ENCODE measurements at regions not wholly inside any gene's neighbourhood (a gene's known extent, or its start where the extent isn't known, plus 50 kb on each side); places are given as distances from the start of the nearest gene placed in this dataset.

GRCh38 chr3:69566275-69566674 is 173.0 kb upstream of the MITF start:
- CTCF ChIA-PET = no interaction called here
- POLR2A ChIA-PET = no interaction called here
- TF ChIP-seq CTCF (IDR thresholded peaks at IDR 0.05; ENCODE audit: low read depth, low read length) = no peak
- no peak overlapping the region for H3K4me3 ChIP-seq (ENCODE audit: low read depth, low read length)
- DNase-seq (ENCODE audit: low read depth, low spot score) = no peak
- no peaks in the 10 kb centered on the region for H3K27me3 ChIP-seq (ENCODE audit: control insufficient read depth, insufficient read depth, low read length)
- H3K9me3 ChIP-seq (ENCODE audit: control insufficient read depth, insufficient read depth, low read length) = no peaks in the 10 kb centered on the region
- no peak overlapping the region for H3K27ac ChIP-seq (ENCODE audit: low read depth, low read length)

GRCh38 chr3:69565316-69565715 is 173.9 kb upstream of the MITF start:
- no peaks in the 10 kb centered on the region for H3K27me3 ChIP-seq (ENCODE audit: control insufficient read depth, insufficient read depth, low read length)
- no peak overlapping the region for H3K27ac ChIP-seq (ENCODE audit: low read depth, low read length)
- DNase-seq (ENCODE audit: low read depth, low spot score) = no peak
- no peaks in the 10 kb centered on the region for H3K9me3 ChIP-seq (ENCODE audit: control insufficient read depth, insufficient read depth, low read length)
- ChIA-PET POLR2A (no interaction called here), CTCF (no interaction called here)
- H3K4me3 ChIP-seq (ENCODE audit: low read depth, low read length) = no peak overlapping the region
- no peak for TF ChIP-seq CTCF (IDR thresholded peaks at IDR 0.05; ENCODE audit: low read depth, low read length)

GRCh38 chr3:69563981-69564380 is 175.3 kb upstream of the MITF start:
- Histone ChIP-seq H3K27ac (ENCODE audit: low read depth, low read length) (no peak overlapping the region), H3K9me3 (ENCODE audit: control insufficient read depth, insufficient read depth, low read length) (no peaks in the 10 kb centered on the region), H3K27me3 (ENCODE audit: control insufficient read depth, insufficient read depth, low read length) (no peaks in the 10 kb centered on the region), H3K4me3 (ENCODE audit: low read depth, low read length) (no peak overlapping the region)
- POLR2A ChIA-PET = no interaction called here
- TF ChIP-seq CTCF (IDR thresholded peaks at IDR 0.05; ENCODE audit: low read depth, low read length) = no peak
- no peak for DNase-seq (ENCODE audit: low read depth, low spot score)
- CTCF ChIA-PET = no interaction called here

- no peak for DNase-seq (ENCODE audit: low read depth, low spot score)
- CTCF ChIA-PET = no interaction called here
- no peaks in the 10 kb centered on the region for H3K27me3 ChIP-seq (ENCODE audit: control insufficient read depth, insufficient read depth, low read length)
- POLR2A ChIA-PET = no interaction called here
- TF ChIP-seq CTCF (IDR thresholded peaks at IDR 0.05; ENCODE audit: low read depth, low read length) = no peak
- H3K27ac ChIP-seq (ENCODE audit: low read depth, low read length) = no peak overlapping the region
- no peaks in the 10 kb centered on the region for H3K9me3 ChIP-seq (ENCODE audit: control insufficient read depth, insufficient read depth, low read length)
- H3K4me3 ChIP-seq (ENCODE audit: low read depth, low read length) = no peak overlapping the region
Observed at GRCh38 chr3:69563151-69563550, 176.1 kb upstream of the MITF start.

GRCh38 chr3:69562020-69562419 is 176.1 kb upstream of the FRMD4B start:
- POLR2A ChIA-PET = no interaction called here

More at GRCh38 chr3:69562020-69562419, 176.1 kb upstream of the FRMD4B start:
- CTCF ChIA-PET = interaction anchor here (1.4 kb wide), 1 partner anchor 256 kb away, joined by 3 read pairs; no protein-coding TSS in a partner anchor
- H3K4me3 ChIP-seq (ENCODE audit: low read depth, low read length) = no peak overlapping the region
- no peak overlapping the region for H3K27ac ChIP-seq (ENCODE audit: low read depth, low read length)
- no peaks in the 10 kb centered on the region for H3K27me3 ChIP-seq (ENCODE audit: control insufficient read depth, insufficient read depth, low read length)
- H3K9me3 ChIP-seq (ENCODE audit: control insufficient read depth, insufficient read depth, low read length) = no peaks in the 10 kb centered on the region
- DNase-seq (ENCODE audit: low read depth, low spot score) = no peak
- no peak for TF ChIP-seq CTCF (IDR thresholded peaks at IDR 0.05; ENCODE audit: low read depth, low read length)

All from AG04450 (cell line).